GM11168 (cell line): ENCODE measurements at regions not wholly inside any gene's neighbourhood (a gene's known extent, or its start where the extent isn't known, plus 50 kb on each side); places are given as distances from the start of the nearest gene placed in this dataset.

ENCODE experiments used
- in situ Hi-C: fragments of 300-500 bp; cut with MboI; formaldehyde crosslinking; loops from one replicate; pipeline ENCODE4 v1.12.0; 2022; ENCODE audit warnings: low sequenced_read_pairs; ENCODE audit not compliant: unreplicated experiment

DNA sequence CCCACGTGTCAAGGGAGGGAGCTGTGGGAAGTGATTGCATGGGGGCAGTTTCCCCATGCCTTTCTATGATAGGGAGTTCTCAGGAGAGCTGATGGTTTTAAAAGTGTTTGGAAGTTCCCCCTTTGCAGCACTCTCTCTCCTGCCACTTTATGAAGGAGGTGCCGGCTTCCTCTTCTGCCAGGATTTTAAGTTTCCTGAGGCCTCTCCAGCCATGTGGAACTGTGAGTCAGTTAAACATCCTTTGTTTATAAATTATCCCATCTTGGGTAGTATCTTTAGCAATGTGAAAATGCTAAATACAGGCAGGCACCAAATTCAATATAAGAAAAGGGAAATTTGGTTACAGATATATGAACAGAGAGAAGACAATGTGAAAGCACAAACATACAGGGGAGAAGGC is 96.4 kb upstream of the EPHA7 start:
- in situ Hi-C loops: no loop called here

DNA sequence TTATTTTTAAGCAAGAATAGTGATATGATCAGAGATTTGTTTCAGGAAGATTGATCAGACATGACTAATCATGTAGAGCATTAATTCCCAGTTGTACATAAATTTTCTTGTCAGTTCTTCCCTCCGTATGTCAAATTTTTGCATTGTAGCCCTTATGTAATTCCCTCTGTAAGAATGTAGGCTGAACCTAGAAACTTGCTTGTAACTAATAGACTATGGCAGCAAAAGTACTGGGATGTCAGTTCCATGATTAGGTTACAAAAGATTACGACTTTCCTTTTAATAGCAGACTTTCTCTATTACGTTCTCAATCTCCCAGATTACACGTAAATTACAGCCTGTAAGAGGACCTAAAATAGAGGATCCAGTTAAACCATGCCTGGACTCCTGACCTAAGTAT is 79.4 kb upstream of the EPHA7 start:
- in situ Hi-C loops: no loop called here

DNA sequence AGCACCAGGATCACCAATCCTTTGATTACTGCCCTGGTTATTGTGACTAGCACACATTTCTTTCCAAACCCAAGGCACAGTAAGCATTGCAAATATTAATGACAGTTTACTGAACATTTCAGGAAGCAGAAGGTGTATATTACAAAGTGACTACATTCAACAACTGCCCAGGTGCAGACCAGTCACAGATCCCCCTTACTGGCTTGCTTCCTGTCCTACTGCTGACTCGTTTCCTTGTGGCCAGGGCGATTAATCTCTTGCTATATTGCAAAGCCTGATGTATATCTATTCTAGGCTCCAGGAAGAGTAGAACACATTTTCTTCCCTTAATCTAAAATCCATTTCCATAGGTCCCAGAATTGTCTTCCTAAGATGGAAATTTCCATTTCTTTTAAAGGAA is 77.2 kb upstream of the EPHA7 start:
- in situ Hi-C loops: no loop called here

DNA sequence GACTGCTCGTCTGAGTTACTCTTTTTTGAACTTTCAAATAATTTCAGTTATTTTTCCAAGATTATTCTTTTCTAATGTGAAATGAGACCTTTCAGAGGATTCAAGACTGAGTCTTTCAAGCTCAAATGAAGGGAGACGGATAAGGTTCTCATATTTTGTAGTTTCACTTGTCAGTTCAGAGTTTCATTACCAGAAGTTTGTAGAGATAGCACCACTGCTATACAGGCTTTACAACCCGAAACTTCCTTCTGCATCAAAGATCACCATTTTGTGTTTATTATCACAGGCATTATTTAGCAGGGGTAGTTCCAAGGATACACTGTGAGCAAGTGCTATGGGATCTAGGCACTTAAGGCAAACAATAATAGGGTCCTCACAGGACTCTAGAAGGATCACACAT is 74.7 kb upstream of the EPHA7 start:
- in situ Hi-C loops: no loop called here

DNA sequence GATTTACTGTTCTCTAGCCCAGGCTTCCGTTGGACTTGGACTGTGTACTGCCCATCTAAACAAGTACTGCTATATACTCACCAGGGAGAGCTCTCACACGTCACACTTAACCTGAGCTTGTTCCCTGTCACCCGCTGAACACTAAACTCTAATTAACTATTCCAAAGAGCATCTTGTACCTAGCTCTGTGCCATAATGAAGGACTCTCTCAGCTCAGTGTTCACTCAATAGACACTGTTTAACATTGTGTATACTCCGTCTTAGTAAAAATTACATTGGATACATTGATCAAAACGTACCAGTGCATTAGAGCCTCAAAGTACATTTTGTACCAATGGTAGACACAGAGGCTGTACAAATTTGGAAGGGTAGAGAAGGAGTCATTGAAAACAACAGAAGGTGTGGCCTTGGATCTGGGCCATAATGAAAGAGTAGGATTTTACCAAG is 55.4 kb upstream of the EPHA7 start:
- in situ Hi-C loops: no loop called here

DNA sequence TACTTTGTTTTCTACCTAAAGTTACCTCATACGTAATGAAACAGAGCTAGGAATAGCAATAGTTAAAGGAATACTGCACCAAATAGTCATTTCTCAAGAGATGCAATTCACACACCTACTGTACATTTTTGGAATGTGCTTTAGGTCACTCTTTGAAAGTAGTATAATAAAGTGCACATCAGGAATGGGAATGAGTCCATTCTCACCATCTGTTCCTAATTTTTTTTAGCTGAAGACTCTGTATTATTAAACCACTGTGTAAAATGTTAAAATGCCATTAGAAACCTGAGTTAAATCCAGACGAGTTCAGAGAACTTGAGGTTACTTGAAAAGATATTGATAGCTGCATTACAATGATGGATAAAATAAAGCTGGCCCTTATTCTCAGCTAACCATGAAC is 51.9 kb upstream of the EPHA7 start:
- in situ Hi-C loops: no loop called here
